ENCODE measurements at regions not wholly inside any gene's neighbourhood (a gene's known extent, or its start where the extent isn't known, plus 50 kb on each side); places are given as distances from the start of the nearest gene placed in this dataset.

- no peaks in the 10 kb centered on the region for H3K9me3 ChIP-seq (replicated peaks; ENCODE audit: insufficient read depth, low read length)
- H3F3A ChIP-seq (ENCODE audit: insufficient read depth, low read length): no peaks in the 10 kb centered on the region
- no peak for DNase-seq
- H2AFZ ChIP-seq (ENCODE audit: low read length): no peak overlapping the region
- no peaks in the 10 kb centered on the region for H3K4me1 ChIP-seq (ENCODE audit: low read length)
- no peak overlapping the region for H3K4me3 ChIP-seq (ENCODE audit: low read length)
- H3K27me3 ChIP-seq (replicated peaks; ENCODE audit: insufficient read depth, low read length): no peaks in the 10 kb centered on the region
- H4K20me1 ChIP-seq (ENCODE audit: insufficient read depth, low read length): no peaks in the 10 kb centered on the region
- no peak overlapping the region for H3K4me2 ChIP-seq (ENCODE audit: low read depth, low read length)
- H3K9ac ChIP-seq (ENCODE audit: low read length): no peak overlapping the region
- H3K79me2 ChIP-seq (ENCODE audit: low read length): no peaks in the 10 kb centered on the region
- no peak overlapping the region for H3K27ac ChIP-seq (ENCODE audit: low read length)
- no peak for TF ChIP-seq EZH2 (optimal IDR thresholded peaks at IDR 0.05; ENCODE audit: low read depth, low read length)
- TF ChIP-seq, protein P1, sequence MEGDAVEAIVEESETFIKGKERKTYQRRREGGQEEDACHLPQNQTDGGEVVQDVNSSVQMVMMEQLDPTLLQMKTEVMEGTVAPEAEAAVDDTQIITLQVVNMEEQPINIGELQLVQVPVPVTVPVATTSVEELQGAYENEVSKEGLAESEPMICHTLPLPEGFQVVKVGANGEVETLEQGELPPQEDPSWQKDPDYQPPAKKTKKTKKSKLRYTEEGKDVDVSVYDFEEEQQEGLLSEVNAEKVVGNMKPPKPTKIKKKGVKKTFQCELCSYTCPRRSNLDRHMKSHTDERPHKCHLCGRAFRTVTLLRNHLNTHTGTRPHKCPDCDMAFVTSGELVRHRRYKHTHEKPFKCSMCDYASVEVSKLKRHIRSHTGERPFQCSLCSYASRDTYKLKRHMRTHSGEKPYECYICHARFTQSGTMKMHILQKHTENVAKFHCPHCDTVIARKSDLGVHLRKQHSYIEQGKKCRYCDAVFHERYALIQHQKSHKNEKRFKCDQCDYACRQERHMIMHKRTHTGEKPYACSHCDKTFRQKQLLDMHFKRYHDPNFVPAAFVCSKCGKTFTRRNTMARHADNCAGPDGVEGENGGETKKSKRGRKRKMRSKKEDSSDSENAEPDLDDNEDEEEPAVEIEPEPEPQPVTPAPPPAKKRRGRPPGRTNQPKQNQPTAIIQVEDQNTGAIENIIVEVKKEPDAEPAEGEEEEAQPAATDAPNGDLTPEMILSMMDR (IDR thresholded peaks at IDR 0.05; ENCODE audit: low read length): no peak
- no peaks in the 10 kb centered on the region for H3K9me2 ChIP-seq (replicated peaks; ENCODE audit: insufficient read depth, low read length)
- no peaks in the 10 kb centered on the region for H3K36me3 ChIP-seq (replicated peaks; ENCODE audit: insufficient read depth, low read length)
These were observed 352.6 kb upstream of the SGCD start for GRCh38 chr5:155974369-155974768.

- H3K4me2 ChIP-seq (ENCODE audit: low read depth, low read length): no peak overlapping the region
- no peak overlapping the region for H3K27ac ChIP-seq (ENCODE audit: low read length)
- H3F3A ChIP-seq (ENCODE audit: insufficient read depth, low read length): no peaks in the 10 kb centered on the region
- no peak overlapping the region for H3K9ac ChIP-seq (ENCODE audit: low read length)
- no peaks in the 10 kb centered on the region for H3K9me3 ChIP-seq (replicated peaks; ENCODE audit: insufficient read depth, low read length)
- no peak for DNase-seq
- no peaks in the 10 kb centered on the region for H3K27me3 ChIP-seq (replicated peaks; ENCODE audit: insufficient read depth, low read length)
- no peak overlapping the region for H2AFZ ChIP-seq (ENCODE audit: low read length)
- H4K20me1 ChIP-seq (ENCODE audit: insufficient read depth, low read length): no peaks in the 10 kb centered on the region
- no peaks in the 10 kb centered on the region for H3K9me2 ChIP-seq (replicated peaks; ENCODE audit: insufficient read depth, low read length)
- H3K4me1 ChIP-seq (ENCODE audit: low read length): no peaks in the 10 kb centered on the region
- H3K79me2 ChIP-seq (ENCODE audit: low read length): no peaks in the 10 kb centered on the region
- no peak for TF ChIP-seq EZH2 (optimal IDR thresholded peaks at IDR 0.05; ENCODE audit: low read depth, low read length)
- no peak for TF ChIP-seq EZH2phosphoT487 (IDR thresholded peaks at IDR 0.05; ENCODE audit: low read length)
- TF ChIP-seq, protein P1 (IDR thresholded peaks at IDR 0.05; ENCODE audit: low read length): no peak
- no peaks in the 10 kb centered on the region for H3K36me3 ChIP-seq (replicated peaks; ENCODE audit: insufficient read depth, low read length)
- no peak overlapping the region for H3K4me3 ChIP-seq (ENCODE audit: low read length)
These were observed 348.1 kb upstream of the SGCD start for GRCh38 chr5:155978850-155979249.

GRCh38 chr5:155982354-155982753, 344.6 kb upstream of the SGCD start:
- H3K27me3 ChIP-seq (replicated peaks; ENCODE audit: insufficient read depth, low read length): no peaks in the 10 kb centered on the region
- H3F3A ChIP-seq (ENCODE audit: insufficient read depth, low read length): no peaks in the 10 kb centered on the region
- H3K9me2 ChIP-seq (replicated peaks; ENCODE audit: insufficient read depth, low read length): no peaks in the 10 kb centered on the region
- H3K4me2 ChIP-seq (ENCODE audit: low read depth, low read length): no peak overlapping the region
- no peaks in the 10 kb centered on the region for H3K4me1 ChIP-seq (ENCODE audit: low read length)
- H4K20me1 ChIP-seq (ENCODE audit: insufficient read depth, low read length): no peaks in the 10 kb centered on the region
- H3K36me3 ChIP-seq (replicated peaks; ENCODE audit: insufficient read depth, low read length): no peaks in the 10 kb centered on the region
- no peak overlapping the region for H3K4me3 ChIP-seq (ENCODE audit: low read length)
- H2AFZ ChIP-seq (ENCODE audit: low read length): no peak overlapping the region
- no peak for DNase-seq
- H3K9ac ChIP-seq (ENCODE audit: low read length): no peak overlapping the region
- no peaks in the 10 kb centered on the region for H3K79me2 ChIP-seq (ENCODE audit: low read length)
- H3K9me3 ChIP-seq (replicated peaks; ENCODE audit: insufficient read depth, low read length): no peaks in the 10 kb centered on the region
- no peak overlapping the region for H3K27ac ChIP-seq (ENCODE audit: low read length)
- TF ChIP-seq EZH2phosphoT487 (IDR thresholded peaks at IDR 0.05; ENCODE audit: low read length) (no peak), EZH2 (optimal IDR thresholded peaks at IDR 0.05; ENCODE audit: low read depth, low read length) (no peak)
- TF ChIP-seq, protein P1 (IDR thresholded peaks at IDR 0.05; ENCODE audit: low read length): no peak

Data from MM.1S (cell line).